HG03565 (cell line): ENCODE measurements at regions not wholly inside any gene's neighbourhood (a gene's known extent, or its start where the extent isn't known, plus 50 kb on each side); places are given as distances from the start of the nearest gene placed in this dataset.

Source experiments
- ATAC-seq: cut with Tn5 transposase; IDR thresholded peaks from one replicate; pipeline ENCODE4 v1.9.1; 2021; ENCODE audit warnings: mild to moderate bottlenecking, moderate library complexity; ENCODE audit not compliant: unreplicated experiment

- no peak for ATAC-seq
These were observed 139.3 kb downstream of the IRF8 start for GRCh38 chr16:86037999-86038925.

GRCh38 chr16:86038926-86039310, 140.0 kb downstream of the IRF8 start:
- ATAC-seq = no peak

- no peak for ATAC-seq
These were observed 140.6 kb downstream of the IRF8 start for GRCh38 chr16:86039606-86040005.

GRCh38 chr16:86040496-86040895, 141.5 kb downstream of the IRF8 start:
- ATAC-seq = no peak

GRCh38 chr16:86041215-86041614, 142.3 kb downstream of the IRF8 start:
- no peak for ATAC-seq

GRCh38 chr16:86041807-86042206, 142.8 kb downstream of the IRF8 start:
- ATAC-seq = no peak

GRCh38 chr16:86042393-86042792, 143.4 kb downstream of the IRF8 start:
- no peak for ATAC-seq

- ATAC-seq = no peak
These were observed 144.2 kb downstream of the IRF8 start for GRCh38 chr16:86042996-86043725.

- no peak for ATAC-seq
These were observed 145.3 kb downstream of the IRF8 start for GRCh38 chr16:86044241-86044671.

- ATAC-seq = no peak
These were observed 146.1 kb downstream of the IRF8 start for GRCh38 chr16:86044881-86045590.

- no peak for ATAC-seq
These were observed 146.6 kb downstream of the IRF8 start for GRCh38 chr16:86045591-86045971.

GRCh38 chr16:86046026-86046425, 147.1 kb downstream of the IRF8 start:
- ATAC-seq = no peak

- no peak for ATAC-seq
These were observed 147.8 kb downstream of the IRF8 start for GRCh38 chr16:86046667-86047270.

- ATAC-seq = no peak
These were observed 149.3 kb downstream of the IRF8 start for GRCh38 chr16:86048221-86048620.

- no peak for ATAC-seq
These were observed 150.1 kb downstream of the IRF8 start for GRCh38 chr16:86048882-86049585.

- ATAC-seq = no peak
These were observed 150.7 kb downstream of the IRF8 start for GRCh38 chr16:86049641-86050040.

GRCh38 chr16:86050111-86050510, 151.1 kb downstream of the IRF8 start:
- ATAC-seq = no peak

- ATAC-seq = no peak
These were observed 151.8 kb downstream of the IRF8 start for GRCh38 chr16:86050591-86051367.

- ATAC-seq = no peak
These were observed 152.6 kb downstream of the IRF8 start for GRCh38 chr16:86051368-86052114.
